ENCODE measurements at regions not wholly inside any gene's neighbourhood (a gene's known extent, or its start where the extent isn't known, plus 50 kb on each side); places are given as distances from the start of the nearest gene placed in this dataset.

- no peak for TF ChIP-seq POLR2AphosphoS5 (IDR thresholded peaks at IDR 0.05)
- peak in 2 of 6 experiments; percentile 5 to 14 for TF ChIP-seq CTCF (IDR thresholded peaks at IDR 0.05)
These were observed 153.4 kb upstream of the ARSJ start for GRCh38 chr4:114132830-114133229.

Measured in upper lobe of left lung (tissue), 4 donors.